GM04504 (cell line): ENCODE measurements at regions not wholly inside any gene's neighbourhood (a gene's known extent, or its start where the extent isn't known, plus 50 kb on each side); places are given as distances from the start of the nearest gene placed in this dataset.
"Not testable (repeated sequence)": the region's sequence is repeated elsewhere in the genome, so short reads cannot be mapped to it uniquely, and the experiment has no call there.

Source experiments
- DNase-seq: peaks from one replicate; pipeline ENCODE4 v3.0.0-alpha.2; 2012; ENCODE audit warnings: low read depth

DNA sequence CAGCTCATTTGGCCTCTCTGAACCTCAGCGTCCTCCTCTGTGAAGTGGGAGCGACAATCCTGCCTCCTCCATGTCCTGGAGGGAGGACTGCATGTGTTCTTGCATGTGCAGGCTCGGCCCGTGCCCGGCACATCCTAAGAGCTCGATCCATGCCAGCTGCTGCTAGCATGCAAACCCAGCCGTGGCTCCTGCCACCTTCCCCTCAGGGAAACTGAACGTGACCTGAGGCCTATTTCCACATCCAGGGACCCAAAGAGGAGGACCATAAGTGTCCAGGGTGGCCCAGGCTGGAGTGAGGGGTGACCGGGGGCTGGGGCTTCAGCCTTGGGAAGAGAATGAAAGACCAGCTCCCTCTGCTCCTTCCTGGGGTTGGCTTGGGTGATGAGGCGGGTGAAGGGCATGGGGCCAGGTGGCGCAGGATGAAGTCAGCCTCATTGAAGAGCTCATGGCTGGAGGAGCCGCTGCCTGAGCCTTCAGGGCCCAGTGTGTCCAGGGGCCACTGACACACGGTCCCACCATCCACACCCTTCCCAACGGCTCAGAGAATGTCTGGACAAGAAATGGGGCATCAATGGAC, 115.7 kb upstream of the AKAP13 start:
- not testable (repeated sequence) for DNase-seq

DNA sequence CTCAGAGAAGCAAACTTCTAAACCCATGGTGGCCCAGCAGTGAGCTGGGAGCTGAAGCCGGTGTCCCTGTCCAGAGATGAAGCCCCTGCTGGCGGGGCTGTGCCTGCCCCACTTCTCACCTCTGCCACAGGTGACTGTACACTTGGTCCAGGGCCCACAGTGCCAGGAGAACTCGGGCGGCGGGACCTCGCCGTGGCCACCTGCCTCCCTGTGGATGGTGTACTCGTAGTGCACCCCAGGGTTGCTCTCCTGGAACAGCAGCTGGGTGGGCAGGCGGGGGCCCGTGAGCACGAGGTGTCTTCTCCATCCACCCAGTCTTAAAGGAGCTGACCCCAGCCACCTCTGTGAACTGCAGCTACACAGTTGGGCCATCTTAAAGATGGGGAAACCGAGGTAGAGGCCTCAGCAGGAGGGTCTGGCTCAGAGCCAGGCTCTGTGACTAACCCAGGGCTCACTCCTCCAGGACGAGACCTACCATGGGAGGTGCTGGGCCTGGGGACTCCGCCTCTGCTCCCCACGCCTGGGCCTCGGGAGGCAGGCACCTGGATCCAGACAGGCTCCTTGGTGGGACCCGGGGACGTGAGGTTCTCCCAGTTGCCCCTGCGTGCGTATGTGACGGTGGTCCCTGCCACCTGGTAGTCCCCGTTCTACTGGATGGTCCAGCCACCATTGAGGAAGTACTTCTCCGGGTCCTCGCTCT, 113.1 kb upstream of the AKAP13 start:
- not testable (repeated sequence) for DNase-seq

DNA sequence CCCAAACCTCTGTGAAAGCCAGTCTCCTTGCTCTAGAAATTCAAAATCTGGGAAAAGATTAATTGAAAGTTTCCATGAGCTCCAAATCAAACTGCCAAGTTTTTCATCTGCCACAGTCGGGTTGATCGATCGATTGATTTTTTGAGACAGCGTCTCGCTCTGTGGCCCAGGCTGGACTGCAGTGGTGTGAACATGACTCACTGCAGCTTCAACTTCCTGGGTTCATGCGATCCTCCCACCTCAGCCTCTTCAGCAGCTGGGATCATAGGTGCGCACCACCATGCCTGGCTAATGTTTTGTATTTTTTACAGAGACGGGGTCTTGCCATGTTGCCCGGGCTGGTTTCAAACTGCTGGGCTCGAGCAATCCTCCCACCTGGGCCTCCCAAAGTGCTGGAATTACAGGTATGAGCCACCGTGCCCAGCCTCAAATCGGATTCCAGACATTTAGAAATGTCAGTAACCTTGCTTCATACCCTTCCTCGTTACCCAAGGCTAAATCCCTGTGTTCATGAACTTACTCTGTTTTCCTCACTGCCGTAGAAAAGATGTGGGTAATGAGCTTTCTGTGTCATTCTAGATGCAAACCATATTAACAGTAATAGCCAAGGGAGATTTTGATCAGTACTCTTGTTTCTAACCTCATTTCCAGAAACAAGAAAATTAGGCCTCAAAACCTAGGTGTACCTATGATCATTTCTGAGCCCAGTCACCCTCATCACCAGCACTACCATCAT, 105.9 kb upstream of the AKAP13 start:
- DNase-seq = no peak

DNA sequence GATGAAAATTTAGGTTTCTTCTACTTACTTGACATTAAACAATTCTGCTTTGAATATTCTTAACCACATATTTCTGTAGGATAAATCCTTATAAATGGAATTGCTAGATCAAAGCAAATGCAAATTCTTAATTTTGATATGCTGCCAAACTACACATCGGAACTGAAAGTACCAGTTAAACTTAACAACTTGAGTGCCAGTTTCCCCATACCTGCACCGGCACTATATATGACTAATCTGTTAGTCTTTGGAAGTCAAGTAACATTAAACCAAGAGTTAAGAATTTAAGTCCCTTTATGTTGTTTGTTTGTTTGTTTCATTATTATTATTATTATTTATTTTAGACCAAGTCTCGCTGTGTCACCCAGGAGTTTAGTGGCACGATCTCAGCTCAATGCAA, 103.9 kb upstream of the AKAP13 start:
- no peak for DNase-seq

DNA sequence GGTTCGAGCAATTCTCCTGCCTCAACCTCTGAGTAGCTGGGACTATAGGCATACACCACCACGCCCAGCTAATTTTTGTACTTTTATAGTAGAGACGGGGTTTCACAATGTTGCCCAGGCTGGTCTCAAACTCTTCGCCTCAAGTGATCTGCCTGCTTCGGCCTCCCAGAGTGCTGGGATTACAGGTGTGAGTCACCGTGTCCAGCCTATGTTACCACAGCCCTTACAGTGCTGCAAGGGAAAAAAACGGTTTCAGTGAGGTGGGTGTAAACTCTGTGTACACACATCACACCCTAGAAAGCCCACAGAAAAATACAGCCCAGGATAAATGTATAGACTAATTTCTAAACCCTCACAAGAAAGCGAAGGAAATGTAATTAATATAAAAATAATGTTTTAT, 103.5 kb upstream of the AKAP13 start:
- DNase-seq = no peak

DNA sequence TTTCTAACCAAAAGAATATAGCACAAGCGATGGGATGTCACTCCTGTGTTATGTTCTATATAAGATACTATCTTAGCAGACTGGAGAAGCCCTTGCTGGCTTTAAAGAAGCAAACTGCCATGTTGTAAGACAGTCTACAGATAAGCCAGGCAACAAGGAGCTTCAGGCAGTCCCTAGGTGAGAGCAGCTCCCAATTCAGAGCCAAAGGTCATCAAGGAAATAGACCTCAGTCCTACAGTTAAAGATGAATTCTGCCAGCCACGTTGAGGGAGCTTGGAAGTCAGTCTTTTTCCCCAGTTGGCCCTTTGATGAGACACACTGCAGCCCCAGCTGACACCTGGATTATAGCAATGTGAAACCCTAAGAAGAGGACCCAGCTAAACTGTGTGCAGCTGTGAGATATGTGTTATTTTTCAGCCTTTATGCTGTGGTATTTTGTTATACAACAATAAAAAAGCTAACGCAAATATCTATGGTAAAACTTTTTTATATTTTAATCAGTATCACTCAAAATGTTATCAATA, 102.5 kb upstream of the AKAP13 start:
- DNase-seq = no peak

DNA sequence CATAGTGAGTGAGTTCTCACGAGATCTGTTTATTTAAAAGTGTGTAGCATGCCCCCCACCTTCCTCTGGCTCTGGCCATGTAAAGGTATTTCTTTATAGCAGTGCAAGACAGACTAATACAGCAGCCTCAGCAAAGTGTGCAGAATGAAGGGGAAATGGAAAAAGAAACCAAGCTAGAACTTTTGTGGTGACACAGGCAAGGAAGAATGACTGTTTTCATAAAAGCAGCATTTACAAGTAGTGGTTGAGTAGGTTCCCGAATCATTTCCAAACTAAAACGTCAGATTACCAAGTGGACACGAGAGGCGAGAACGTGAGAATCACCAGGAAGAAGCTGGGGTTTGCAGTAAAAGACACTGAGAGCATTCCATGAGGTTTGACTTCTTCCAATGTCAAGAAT, 100.2 kb upstream of the AKAP13 start:
- DNase-seq = no peak

DNA sequence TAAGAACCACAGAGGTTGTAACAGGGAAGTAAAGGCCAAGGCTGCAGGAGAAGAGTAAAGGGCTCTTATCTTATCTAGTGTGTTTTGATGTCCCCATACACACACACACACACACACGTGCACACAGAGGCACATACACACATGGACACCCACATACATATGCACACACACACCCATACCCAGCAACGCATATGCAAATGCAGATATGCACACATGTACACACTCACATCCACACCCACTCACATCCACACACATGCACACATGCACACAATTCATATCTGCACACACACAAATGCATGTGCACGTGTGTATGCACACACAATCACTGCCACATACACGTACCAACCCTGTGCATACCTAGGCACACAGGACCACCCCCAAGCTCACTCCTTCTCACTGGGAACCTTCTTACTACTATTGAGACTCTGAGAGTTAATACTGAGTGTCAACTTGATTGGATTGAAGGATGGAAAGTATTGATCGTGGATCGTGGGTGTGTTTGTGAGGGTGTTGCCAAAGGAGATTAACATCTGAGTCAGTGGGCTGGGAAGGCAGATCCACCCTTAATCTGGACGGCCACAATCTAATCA, 99.0 kb upstream of the AKAP13 start:
- DNase-seq = no peak

DNA sequence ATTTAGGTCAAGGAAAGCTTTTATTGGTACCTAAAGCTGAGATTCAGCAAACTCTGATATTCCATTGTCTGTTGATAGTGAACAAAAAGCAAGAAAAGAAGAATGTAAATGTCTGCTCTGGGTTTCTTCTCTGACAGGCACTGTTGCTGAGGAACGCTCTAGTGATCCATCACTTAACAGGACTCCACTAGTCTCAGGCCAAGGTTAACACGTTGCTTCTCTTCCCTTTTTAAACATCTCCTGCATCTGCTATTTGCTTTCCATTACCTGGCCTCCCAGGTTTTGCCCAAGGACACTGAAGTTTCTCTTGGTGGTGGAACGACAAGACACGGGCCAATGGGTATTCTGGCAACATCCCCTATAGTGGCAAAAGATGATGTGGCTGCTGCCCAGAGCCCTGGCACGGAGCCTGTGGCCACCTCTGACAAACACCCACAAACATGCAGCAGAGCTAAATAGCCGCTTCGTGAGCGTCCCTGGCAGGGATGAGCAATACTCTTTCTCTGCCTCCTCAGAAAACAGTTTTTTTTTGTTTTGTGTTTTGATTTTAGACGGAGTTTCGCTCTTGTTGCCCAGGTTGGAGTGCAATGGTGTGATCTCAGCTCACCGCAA, 97.8 kb upstream of the AKAP13 start:
- peak; percentile 17 for DNase-seq

DNA sequence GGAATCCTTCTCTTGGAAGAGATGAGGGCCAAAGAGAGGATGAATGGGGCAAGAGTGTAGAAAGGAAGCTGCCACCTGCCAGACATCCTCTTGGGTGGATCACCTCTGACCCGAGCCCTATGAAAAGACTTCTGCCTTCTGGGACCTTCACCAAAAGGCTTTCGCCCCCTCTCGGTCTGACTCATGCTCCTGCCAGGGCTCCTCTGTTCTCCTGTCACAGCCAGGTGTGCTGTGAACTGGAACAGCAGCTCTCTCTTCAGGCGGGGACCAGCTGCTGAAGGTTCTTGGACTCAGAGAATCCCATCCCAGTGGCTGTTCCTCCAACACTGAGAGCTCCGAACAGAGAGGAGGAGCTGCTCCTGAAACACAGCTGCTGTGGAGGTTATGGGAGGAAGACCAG, 96.6 kb upstream of the AKAP13 start:
- DNase-seq = not testable (repeated sequence)

DNA sequence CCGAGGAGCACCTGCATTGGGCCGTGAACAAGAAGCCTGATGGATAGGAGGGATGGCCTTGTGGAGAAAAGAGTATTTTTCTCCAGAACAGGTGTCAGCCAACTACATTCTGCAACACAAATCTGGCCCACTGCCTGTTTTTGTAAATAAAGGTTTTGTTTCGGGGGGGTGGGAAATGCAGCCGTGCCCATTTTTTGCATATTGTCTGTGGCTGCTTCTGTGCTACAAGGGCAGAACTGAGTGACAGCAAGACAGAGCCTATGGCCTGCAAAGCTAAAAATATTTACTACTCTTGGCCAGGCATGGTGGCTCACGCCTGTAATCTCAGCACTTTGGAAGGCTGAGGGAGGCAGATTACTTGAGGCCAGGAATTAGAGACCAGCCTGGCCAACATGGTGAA, 95.9 kb upstream of the AKAP13 start:
- no peak for DNase-seq

DNA sequence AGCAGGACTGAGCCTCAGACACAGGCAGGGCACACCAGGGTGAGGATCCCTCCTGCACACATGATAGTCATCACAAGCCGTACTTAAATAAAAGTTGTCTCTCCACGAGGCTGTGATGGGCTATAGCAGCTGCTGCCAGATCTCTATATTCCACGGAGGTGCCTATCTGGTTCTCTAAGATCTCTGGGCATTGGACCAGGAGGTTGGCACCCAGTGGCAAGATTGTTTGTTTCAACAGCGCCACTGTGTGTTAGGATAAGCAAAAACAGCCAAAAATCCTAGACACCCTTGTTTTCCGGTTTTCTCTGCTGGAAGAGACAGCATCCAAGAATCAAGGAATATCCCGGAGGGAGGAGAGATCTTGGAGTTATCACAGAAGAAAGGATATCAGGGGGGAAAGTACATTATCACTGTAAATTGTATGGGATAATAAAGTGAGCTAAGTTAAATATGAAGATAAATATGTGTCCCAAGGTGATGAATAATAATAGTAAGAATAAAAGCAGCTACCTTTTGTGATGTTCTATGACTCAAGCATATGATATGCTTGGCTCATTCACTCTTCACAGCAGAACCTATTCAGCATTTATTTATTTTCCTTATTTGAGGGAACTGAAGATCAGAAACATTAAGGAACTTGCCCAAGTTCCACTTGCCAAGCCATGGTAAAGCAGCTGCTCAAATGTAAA, 90.6 kb upstream of the AKAP13 start:
- no peak for DNase-seq

DNA sequence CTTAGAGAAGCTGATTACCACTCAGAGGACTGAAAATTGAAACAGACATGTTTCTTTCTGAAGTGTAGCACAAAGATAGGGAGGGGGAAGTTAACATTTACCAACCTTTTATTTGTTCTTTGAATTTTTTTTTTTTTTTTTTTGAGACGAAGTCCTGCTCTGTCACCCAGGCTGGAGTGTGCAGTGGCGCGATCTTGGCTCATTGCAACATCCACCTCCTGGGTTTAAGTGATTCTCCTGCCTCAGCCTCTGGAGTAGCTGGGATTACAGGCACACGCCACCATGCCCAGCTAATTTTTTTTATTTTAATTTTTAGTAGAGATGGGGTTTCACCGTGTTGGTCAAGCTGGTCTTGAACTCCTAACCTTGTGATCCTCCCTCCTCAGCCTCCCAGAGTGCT, 87.8 kb upstream of the AKAP13 start:
- DNase-seq = not testable (repeated sequence)

DNA sequence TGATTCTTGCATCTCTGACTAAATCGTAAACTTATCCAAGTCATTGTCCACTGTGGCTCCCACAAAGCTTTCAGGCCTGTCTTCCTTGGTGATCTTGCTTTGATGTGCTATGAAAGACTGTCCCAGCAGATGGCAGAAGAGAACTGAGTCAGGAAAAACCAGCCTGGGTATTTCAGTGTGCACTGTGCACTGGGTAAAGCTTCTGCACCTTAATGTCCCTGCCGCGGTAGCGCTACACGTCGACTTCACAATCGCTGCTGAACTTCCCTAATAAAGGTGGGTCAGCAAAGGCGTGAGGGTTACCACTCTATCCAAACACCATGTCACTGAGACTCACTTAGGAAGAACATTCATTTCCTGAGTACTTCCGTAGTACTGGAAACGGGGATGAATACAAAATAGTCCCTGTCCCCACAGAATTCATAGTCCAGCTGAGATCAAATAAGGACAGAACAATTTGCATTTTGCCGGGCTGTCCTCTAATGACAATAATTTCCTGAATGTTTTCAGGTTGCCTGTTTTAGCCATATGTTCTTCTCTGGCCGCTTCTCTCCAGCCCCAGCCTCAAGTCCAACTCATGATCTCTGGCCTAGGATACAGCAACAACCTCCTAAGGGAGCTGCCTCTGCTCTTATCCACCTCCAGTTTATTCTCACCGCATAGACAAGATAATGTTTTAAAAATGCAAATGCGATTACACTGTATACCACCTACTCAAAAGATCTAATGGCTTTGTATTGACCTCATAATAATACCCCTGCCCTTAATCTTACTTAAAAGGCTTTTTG, 83.6 kb upstream of the AKAP13 start:
- peak; percentile 62 for DNase-seq

DNA sequence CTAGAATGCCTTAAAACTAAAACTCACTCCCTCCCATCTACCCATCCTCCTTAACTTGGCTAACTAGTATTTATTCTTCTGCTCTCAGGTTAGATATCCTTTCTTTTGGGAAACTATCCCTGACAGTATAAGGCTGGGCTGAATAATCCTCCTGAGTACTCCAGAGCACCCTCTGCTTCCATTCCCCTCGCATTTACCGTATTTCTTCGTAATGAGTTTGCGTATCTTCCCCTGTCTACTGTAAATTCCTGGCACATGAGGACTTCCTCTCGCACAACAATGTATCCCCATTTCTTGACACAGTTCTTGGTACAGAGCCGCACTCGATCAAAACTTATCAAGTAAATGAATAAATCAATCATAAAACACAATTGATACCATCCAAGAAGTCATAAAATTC, 82.9 kb upstream of the AKAP13 start:
- no peak for DNase-seq

DNA sequence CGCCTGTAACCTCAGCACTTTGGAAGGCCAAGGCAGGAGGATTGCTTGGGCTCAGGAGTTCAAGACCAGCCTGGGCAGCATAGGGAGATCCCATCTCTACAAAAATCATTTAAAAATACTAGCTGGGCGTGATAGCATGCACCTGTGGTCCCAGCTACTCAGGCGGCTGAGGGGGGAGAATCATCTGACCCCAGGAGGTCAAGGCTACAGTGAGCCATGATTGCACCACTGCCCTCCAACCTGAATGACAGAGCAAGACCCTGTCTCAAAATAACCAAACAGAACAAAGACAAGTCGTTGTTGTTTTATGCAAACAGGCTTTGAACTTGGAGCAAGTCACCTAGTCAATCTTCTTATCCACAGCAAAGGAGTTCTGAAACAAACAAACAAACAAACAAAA, 82.0 kb upstream of the AKAP13 start:
- DNase-seq = no peak

DNA sequence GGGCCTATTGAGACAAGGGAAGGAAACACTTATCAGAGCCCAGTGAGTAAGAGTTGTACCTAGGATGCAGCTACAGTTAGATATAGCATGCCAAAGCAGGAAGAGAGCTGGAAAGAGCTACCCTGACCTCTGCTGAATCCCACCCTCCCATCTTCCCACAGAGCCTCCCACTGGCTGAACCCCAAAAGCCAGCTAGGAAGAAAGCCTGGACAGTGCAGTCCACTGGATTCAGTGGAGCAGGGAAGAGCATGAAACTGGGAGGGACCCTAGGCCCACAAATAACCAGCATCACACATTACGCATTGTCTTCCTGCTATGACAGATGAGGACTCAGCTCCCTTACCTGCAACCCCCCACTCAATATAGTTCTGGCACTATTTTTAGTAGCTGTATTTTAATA, 81.5 kb upstream of the AKAP13 start:
- DNase-seq = no peak

DNA sequence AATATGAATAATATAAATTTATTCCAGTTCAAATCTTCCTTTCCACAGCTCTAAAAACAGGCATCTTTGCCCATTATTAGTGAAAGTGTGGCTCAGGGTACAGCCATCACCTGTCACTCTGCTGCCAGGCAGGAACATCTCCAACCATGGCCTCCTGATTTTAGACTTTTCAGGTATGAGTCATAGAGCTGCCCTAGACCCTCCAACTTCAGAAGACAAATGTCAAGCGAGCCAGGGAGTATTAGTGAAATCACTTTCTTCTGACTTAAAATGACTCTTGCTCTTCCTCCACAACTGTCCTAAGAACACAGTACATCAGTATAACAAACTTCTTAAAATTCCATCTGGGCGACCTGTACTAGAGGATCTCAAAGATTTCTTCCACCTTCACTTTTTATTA, 78.1 kb upstream of the AKAP13 start:
- DNase-seq = no peak

DNA sequence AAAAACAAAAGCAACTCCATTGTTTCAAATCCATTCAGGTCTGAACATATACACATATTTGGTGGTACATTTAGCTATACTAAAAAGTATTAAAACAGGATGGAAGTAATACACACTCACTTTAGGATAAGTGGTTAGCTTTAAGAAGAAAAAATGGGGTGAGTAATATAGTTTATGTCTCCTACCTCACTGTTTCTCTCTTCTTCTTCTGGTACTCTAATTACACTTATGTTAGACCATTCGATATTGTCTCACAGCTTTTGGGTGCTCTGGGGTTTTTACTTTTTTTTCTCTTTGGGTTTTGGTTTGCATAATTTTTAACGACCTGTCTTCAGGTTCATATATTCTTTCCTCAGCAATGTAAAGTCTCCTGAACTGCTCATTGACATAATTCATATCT, 75.4 kb upstream of the AKAP13 start:
- DNase-seq = no peak

DNA sequence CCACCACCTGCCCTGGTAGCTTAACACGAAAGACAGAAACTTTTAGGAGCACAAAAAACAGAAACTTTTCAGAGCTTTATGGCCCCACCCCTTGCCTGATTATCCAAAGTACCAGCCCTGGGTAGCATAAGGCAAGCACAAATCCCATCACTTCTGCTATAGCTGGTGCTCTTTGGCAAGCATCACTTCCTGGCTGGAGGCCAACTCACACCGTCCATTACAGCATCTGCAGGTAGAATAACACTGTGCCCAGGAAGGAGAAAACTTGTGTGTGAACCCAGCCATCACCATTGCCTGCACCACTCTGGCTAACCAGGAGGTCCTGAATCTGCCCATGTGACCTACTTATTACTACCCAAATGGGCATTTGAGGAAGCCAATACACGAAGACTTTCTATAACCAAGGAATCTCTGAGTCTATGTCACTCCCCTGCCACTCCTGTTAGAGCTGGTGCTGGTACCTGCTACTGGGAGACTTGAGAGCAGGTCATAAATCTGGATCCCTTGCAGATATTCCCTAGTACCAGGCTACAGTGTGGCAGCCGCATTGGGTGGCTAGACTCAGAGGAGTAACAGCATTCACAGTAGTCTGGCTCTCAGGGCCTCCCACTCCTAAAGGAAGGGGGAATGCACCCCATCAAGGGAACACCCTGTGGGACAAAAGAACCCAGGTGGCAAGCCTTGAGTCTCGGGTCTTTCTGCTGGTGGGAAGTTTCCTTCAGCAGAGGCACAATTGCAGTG, 73.3 kb upstream of the AKAP13 start:
- no peak for DNase-seq
